ENCODE measurements at regions not wholly inside any gene's neighbourhood (a gene's known extent, or its start where the extent isn't known, plus 50 kb on each side); places are given as distances from the start of the nearest gene placed in this dataset.
"Not testable (repeated sequence)": the region's sequence is repeated elsewhere in the genome, so short reads cannot be mapped to it uniquely, and the experiment has no call there.

- DNase-seq = no peak
Observed at GRCh38 chr10:131533846-131534526, 222.5 kb upstream of the TCERG1L start.

DNA sequence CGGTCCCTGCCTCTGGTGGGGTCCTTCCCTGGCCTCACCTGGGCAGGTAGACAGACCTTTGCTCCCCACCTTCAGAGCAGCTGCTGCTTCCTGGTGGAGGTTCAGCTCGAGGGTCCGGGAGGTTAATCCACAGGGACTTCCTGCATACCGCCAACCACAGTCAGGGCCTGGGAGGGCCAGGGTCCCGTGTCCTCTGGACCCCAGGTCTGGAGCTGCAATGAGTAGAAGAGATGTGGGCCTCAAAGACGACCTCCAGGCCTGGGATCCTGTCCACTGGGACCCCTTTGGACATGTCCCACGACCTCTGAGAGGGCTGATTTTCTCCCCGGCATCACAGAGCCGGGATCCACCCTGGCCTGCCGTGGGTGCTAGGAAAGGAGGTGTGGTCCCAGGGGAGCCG, 223.3 kb upstream of the TCERG1L start:
- no peak for DNase-seq

DNA sequence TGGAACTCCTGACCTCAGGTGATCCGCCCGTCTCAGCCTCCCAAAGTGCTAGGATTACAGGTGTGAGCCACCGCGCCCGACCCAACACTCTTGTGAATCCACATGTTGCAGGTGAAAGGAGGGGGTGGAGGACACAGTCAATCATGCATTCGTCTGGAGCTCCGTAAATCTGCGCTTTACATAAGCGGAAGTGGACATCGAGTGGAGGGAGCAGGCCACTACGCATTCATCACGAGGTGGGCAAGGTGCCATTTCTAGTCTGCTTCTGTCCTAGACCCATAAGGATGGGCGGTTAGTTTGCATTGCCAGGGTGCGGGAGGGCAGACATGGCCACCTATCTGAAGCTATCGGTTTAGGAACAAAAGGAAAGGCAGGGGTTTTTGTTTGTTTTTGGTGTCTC, 225.2 kb upstream of the TCERG1L start:
- DNase-seq = no peak

DNA sequence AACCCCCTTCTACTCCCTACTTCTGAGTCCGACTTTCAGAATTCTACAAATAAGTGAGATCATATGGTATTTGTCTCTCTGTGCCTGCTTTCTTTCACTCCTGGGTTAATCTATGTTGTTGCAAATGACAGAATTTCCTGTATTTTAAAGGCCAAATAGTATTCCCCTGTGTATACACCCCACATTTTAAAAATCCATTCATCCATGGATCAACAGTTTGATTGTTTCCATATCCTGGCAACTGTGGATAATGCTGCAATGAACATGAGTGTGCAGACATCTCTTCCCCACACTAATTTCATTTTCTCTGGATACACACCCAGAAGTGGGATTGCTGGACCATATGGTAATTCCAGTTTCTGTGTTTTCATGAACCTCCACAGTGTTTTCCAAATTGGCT, 225.8 kb upstream of the TCERG1L start:
- no peak for DNase-seq

DNA sequence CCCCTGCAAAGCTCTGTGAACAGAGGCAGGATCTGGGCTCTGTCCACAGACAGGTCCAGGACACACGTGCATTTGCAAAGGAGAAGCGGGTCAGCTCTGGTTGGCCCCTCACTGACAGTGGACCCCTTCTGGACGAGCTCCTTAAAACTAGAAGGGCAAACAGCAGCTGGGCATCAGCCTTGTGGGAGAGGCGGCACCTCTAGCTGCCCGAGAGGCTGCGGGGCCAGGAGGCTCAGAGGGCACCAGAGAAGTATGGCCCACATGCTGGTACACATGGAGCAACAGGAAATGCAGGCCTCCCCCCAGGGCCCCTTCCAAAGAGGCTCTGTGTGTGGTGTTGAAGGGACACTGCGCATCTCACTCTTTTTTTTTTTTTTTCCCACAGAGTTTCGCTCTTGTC, 233.0 kb upstream of the TCERG1L start:
- no peak for DNase-seq

GRCh38 chr10:131546086-131546810, 234.7 kb upstream of the TCERG1L start:
- DNase-seq = no peak

GRCh38 chr10:131547129-131547799, 235.7 kb upstream of the TCERG1L start:
- no peak for DNase-seq

DNA sequence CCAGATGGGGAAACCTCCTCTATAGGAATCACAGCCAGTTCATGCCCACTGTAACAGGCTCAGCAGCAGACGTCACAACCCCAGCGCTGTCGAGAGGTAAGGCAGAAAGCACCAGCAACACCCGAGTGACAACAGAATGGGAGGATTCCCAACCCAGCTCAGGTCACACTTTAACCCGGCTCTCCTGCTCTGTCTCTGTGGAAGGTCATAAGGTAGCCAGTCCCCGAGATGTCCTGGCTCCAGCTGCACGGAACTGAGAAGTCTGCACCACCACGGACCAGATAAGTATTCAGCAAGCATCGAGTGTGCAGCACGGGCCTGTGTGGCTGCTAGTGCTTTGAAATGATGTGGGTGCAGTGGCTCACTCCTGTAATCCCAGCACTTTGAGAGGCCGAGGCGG, 236.7 kb upstream of the TCERG1L start:
- no peak for DNase-seq

- no peak for DNase-seq
Observed at GRCh38 chr10:131549116-131549515, 237.6 kb upstream of the TCERG1L start.

DNA sequence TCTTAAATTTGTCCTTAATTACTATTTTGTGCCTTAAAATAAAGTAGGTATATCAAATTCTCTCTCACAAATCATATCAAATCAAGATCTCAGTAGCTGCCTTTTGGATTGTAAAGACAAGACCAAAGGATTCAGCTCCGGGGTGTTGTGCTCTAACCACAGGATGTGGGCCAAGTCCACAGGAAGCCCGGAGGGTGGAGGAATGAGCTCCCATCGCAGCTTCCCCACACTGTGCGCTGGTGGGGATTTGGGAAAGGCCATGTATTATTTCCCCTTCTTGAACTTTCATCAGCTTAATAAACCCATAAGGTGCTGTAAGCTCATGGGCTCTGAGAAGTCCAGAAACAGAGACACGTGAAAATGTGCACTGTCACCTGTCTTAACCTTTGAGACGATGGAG, 241.6 kb upstream of the TCERG1L start:
- no peak for DNase-seq

DNA sequence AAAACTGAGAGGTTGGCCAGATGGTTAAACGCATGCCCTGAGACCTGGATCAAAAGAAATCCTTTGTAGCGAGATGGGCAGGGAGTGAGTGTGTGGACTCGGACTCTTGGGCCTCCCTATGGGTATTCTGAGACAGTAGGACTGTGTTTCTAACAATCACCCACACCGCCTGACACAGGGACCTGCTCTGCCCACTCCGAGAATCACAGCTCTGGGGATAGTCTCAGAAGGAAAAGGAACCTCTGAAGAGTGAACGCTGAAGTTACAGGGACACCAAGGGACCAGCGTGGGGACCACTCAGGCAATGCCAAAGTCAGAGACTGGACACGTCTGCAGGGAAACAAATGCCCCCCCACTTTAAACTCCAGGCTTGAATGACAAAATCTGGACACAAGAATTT, 242.1 kb upstream of the TCERG1L start:
- DNase-seq = no peak

- no peak for DNase-seq
Observed at GRCh38 chr10:131554821-131555220, 243.3 kb upstream of the TCERG1L start.

- no peak for DNase-seq
Observed at GRCh38 chr10:131555406-131555805, 243.9 kb upstream of the TCERG1L start.

DNA sequence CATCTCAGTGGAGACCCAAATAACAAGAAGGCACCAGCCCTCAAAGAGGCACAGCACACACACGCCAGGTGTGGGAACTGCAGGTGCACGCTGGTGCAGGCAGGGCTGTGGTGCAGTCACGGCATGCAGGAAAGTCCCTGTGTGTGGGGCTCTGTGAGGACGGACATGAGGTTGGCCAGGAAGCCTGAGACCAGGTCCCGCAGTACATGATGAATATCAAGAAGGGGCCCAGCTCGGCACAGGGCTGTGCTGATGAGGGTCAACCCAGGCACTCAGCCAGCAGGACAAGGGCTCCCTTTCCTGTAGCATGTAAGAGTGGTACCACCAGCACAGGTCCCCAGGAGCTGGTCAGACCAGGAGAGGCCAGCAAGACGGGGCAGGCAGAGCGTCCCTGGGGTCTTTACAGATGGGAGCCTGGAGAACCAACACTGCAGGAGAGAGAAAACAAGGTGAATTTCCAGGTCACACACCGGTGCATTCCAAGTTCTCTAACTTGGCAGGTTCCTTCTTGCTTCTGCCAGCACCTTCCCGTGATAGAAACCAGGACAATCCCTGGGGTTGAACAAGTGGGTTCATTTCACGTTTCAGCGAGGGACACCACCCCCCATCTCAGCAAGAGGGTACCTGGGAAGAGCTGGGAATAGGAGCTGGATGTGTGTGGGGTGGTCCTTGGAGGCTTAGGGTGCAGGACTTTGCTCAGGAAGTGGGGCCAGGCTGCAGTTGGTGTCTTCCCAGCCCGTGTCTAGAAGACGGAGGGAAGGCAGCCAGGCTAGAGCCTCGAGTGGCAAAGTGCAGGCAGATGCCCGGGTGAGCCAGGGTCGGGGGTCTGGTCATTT, 244.8 kb upstream of the TCERG1L start:
- DNase-seq = no peak

DNA sequence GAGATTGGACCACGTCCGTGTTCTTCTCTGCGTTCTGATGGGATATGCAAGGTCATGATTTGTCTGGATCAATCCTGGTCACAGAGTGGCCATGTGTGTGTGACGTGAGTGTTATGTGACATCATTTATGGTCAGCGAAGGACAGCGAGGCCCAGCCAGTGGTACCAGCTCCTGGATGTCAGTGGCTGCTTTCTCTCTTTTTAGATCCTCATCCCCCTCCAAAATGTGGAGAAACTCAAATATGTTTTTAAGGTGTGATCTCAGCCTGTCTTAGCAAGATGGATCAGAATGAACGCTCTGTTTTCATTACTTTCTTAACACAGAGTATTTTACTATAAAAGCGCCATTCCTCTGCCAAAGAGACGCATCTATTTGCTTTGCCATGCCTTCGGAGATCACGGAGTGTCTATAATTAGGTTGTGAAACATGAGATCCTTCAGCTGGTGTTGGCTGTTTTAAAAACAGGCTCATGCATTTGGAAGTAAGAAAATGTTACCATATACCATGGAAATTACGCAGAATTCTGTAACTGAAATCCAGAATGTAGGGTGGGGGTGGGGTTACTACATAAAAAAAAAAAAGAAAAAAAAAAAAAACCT, 245.5 kb upstream of the TCERG1L start:
- DNase-seq = no peak

DNA sequence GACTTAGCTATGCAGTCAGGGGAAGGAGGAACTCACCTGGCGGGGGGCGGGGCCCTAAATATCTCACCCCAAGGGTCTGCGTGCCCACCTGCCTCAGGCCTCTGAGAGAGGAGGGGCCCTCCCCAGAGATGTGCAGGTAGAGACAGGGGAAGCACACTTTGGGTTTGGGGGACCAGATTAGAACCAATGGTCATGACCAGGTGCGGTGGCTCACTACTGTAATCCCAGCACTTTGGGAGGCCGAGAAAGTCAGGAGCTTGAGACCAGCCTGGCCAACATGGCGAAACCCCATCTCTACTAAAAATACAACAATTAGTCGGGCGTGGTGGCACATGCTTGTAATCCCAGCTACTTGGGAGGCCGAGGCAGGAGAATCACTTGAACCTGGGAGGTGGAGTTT, 246.4 kb upstream of the TCERG1L start:
- not testable (repeated sequence) for DNase-seq

DNA sequence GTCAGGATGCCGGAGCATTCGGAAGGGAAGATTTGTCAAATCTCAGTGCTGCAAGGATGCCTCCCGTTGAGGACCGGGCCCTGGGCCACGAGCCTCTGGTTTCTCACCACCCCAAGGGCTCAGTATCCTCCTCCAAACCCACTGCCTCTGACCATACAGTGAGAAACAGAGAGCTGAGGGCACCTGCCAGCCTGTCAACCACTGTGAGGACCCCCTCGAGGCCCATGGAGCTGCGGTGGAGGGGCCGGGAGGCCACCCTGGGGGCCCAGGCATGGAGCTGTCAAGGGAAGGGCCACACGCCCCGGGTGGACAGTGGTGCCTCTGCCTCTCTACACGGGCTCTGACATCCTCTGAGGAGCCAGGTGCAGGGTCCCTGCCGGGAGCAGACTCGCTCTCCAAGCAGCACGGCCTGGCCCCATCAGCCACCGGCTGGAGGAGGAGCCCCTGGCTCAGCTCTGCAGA, 248.0 kb upstream of the TCERG1L start:
- no peak for DNase-seq

DNA sequence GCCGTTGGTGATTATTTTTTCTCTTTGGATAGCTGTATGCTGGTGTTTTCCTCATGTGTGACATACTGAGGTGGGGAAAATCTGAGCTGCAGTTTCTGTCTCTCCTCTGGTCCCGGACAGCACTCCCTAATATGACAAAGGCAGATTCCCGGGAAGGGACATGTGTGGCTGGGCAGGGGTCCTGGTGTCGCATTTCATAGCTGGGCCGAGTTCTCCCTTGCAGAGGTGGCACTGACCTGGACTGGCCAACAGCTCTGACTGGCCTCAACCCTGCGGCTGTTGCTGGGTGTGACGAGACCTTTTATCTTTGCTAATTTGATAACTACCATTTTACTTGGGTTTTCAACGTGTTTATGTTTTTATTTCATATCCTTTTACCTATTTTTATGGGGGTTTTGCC, 248.6 kb upstream of the TCERG1L start:
- DNase-seq = no peak

- DNase-seq = no peak
Observed at GRCh38 chr10:131560706-131561355, 249.3 kb upstream of the TCERG1L start.

DNA sequence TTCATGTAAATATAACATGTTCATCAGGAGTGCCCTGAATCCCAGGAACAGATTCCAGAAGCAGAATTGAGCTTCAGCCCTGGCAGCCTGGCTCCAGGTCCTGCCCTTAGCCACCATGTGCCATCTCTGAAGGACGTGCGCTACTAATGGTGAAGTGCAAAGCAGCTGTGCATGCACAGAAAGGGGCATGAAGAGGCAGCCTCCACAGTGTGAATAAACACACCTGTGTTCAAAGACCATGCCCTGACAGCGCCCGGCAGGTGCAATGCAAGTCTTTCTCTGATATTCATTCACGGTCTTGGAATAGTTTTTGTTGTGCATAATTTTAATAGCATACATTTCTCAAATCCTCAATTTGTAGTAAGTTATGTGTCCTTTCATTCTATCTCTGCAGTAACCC, 250.4 kb upstream of the TCERG1L start:
- DNase-seq = no peak

DNA sequence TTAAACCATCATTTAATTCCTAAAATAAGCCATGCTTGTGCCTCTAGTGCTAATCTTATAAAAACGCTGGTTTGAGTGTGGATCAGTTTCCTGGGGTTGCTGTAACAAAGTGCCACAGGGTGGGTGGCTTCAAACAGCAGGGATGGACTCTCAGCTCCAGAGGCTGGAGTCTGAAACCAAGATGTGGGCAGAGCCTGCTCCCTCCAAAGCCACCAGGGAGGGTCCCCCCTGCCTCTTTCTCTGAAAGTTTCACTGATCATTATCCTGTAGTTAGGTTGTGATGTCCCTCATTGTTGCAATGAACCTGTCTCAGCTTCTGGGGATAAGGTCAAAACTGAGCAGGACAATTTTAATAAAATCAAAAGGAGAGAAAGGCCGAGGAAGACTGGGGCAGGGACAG, 251.9 kb upstream of the TCERG1L start:
- DNase-seq = no peak
